Central memory CD4-positive, alpha-beta T cell (primary cell): ENCODE measurements at regions not wholly inside any gene's neighbourhood (a gene's known extent, or its start where the extent isn't known, plus 50 kb on each side); places are given as distances from the start of the nearest gene placed in this dataset.
A peak's percentile ranks its signal among the peaks of the same experiment; 100 is the strongest.

ENCODE experiments used
- DNase-seq: peaks from one replicate; pipeline ENCODE4 v3.0.0; 2022

- DNase-seq: peak; percentile 3
These were observed 165.9 kb downstream of the KLF5 start for GRCh38 chr13:73224703-73225102.

GRCh38 chr13:73223372-73223781, 164.6 kb downstream of the KLF5 start:
- DNase-seq: no peak

GRCh38 chr13:73222627-73223305, 164.0 kb downstream of the KLF5 start:
- no peak for DNase-seq

GRCh38 chr13:73220966-73221720, 162.3 kb downstream of the KLF5 start:
- DNase-seq: no peak

- no peak for DNase-seq
These were observed 159.4 kb downstream of the KLF5 start for GRCh38 chr13:73218181-73218580.

- no peak for DNase-seq
These were observed 157.6 kb downstream of the KLF5 start for GRCh38 chr13:73216381-73216831.

- DNase-seq: no peak
These were observed 157.0 kb downstream of the KLF5 start for GRCh38 chr13:73215823-73216222.

- no peak for DNase-seq
These were observed 153.7 kb downstream of the KLF5 start for GRCh38 chr13:73212482-73212881.

GRCh38 chr13:73210218-73210883, 151.5 kb downstream of the KLF5 start:
- no peak for DNase-seq

GRCh38 chr13:73204952-73205351, 146.1 kb downstream of the KLF5 start:
- no peak for DNase-seq

- DNase-seq: no peak
These were observed 142.8 kb downstream of the KLF5 start for GRCh38 chr13:73201626-73202025.

GRCh38 chr13:73198991-73199411, 140.2 kb downstream of the KLF5 start:
- no peak for DNase-seq

- no peak for DNase-seq
These were observed 136.3 kb downstream of the KLF5 start for GRCh38 chr13:73195091-73195490.

GRCh38 chr13:73194310-73194709, 135.5 kb downstream of the KLF5 start:
- DNase-seq: no peak

- DNase-seq: no peak
These were observed 134.7 kb downstream of the KLF5 start for GRCh38 chr13:73193554-73193953.

- DNase-seq: no peak
These were observed 131.7 kb downstream of the KLF5 start for GRCh38 chr13:73190477-73190876.

- DNase-seq: no peak
These were observed 131.0 kb downstream of the KLF5 start for GRCh38 chr13:73189776-73190175.

- no peak for DNase-seq
These were observed 130.6 kb downstream of the KLF5 start for GRCh38 chr13:73189362-73189761.

- no peak for DNase-seq
These were observed 128.3 kb downstream of the KLF5 start for GRCh38 chr13:73187106-73187505.

- no peak for DNase-seq
These were observed 121.0 kb downstream of the KLF5 start for GRCh38 chr13:73179650-73180274.

- DNase-seq: no peak
These were observed 119.2 kb downstream of the KLF5 start for GRCh38 chr13:73177916-73178565.

- no peak for DNase-seq
These were observed 118.2 kb downstream of the KLF5 start for GRCh38 chr13:73177017-73177416.

GRCh38 chr13:73174521-73175010, 115.8 kb downstream of the KLF5 start:
- DNase-seq: no peak
